ENCODE measurements at regions not wholly inside any gene's neighbourhood (a gene's known extent, or its start where the extent isn't known, plus 50 kb on each side); places are given as distances from the start of the nearest gene placed in this dataset.

- H3K9me2 ChIP-seq (ENCODE audit: insufficient read depth, low read length) = no peaks in the 10 kb centered on the region
- no peak for DNase-seq (ENCODE audit: low spot score)
- no peaks in the 10 kb centered on the region for H4K20me1 ChIP-seq (ENCODE audit: insufficient read depth, low read length)
- no peaks in the 10 kb centered on the region for H3K4me1 ChIP-seq (ENCODE audit: insufficient read depth, low read length, poor library complexity, severe bottlenecking)
- H3K4me3 ChIP-seq (ENCODE audit: low read depth, low read length, poor library complexity, severe bottlenecking) = no peak overlapping the region
- H3K4me2 ChIP-seq (ENCODE audit: low read length) = no peak overlapping the region
- BruUV-seq (replicated peaks) = no TSS peak
- intact Hi-C loops (cut with micrococcal nuclease; ENCODE audit: unreplicated experiment) = no loop called here
- H3K27ac ChIP-seq (ENCODE audit: low read depth, low read length, poor library complexity, severe bottlenecking) = no peak overlapping the region
- TF ChIP-seq EZH2phosphoT487 (IDR thresholded peaks at IDR 0.05; ENCODE audit: borderline replicate concordance, low read depth, low read length) = no peak
- H2AFZ ChIP-seq (ENCODE audit: low read length) = no peak overlapping the region
- CTCF ChIA-PET (ENCODE audit: unreplicated experiment) = no interaction called here
- POLR2A ChIA-PET = interaction anchor here (1.1 to 1.3 kb wide), 2 partner anchors 12 to 255 kb away, joined by 3 read pairs; no protein-coding TSS in a partner anchor
- H3K36me3 ChIP-seq (ENCODE audit: insufficient read depth, low read length) = no peaks in the 10 kb centered on the region
- no peaks in the 10 kb centered on the region for H3K79me2 ChIP-seq (ENCODE audit: insufficient read depth, low read depth, low read length)
- no peaks in the 10 kb centered on the region for H3K9me3 ChIP-seq (ENCODE audit: low read length)
Observed at GRCh38 chr6:101290346-101290745, 103.2 kb upstream of the GRIK2 start.

- TF ChIP-seq EZH2phosphoT487 (IDR thresholded peaks at IDR 0.05; ENCODE audit: borderline replicate concordance, low read depth, low read length) (no peak), CTCF (conservative IDR thresholded peaks at IDR 0.05; ENCODE audit: low read length) (no peak)
- H3K4me1 ChIP-seq (ENCODE audit: insufficient read depth, low read length, poor library complexity, severe bottlenecking) = no peaks in the 10 kb centered on the region
- H3K4me3 ChIP-seq (ENCODE audit: low read depth, low read length, poor library complexity, severe bottlenecking) = no peak overlapping the region
- no peak overlapping the region for H3K27ac ChIP-seq (ENCODE audit: low read depth, low read length, poor library complexity, severe bottlenecking)
- H3K79me2 ChIP-seq (ENCODE audit: insufficient read depth, low read depth, low read length) = no peaks in the 10 kb centered on the region
- no peaks in the 10 kb centered on the region for H3K9me3 ChIP-seq (ENCODE audit: low read length)
- H4K20me1 ChIP-seq (ENCODE audit: insufficient read depth, low read length) = no peaks in the 10 kb centered on the region
- no peaks in the 10 kb centered on the region for H3K9me2 ChIP-seq (ENCODE audit: insufficient read depth, low read length)
- H3K36me3 ChIP-seq (ENCODE audit: insufficient read depth, low read length) = no peaks in the 10 kb centered on the region
- CTCF ChIA-PET (ENCODE audit: unreplicated experiment) = no interaction called here
- no peak overlapping the region for H2AFZ ChIP-seq (ENCODE audit: low read length)
- BruUV-seq (replicated peaks) = no TSS peak
- no peak for DNase-seq (ENCODE audit: low spot score)
- no peak overlapping the region for H3K4me2 ChIP-seq (ENCODE audit: low read length)
- POLR2A ChIA-PET = no interaction called here
- intact Hi-C loops (cut with micrococcal nuclease; ENCODE audit: unreplicated experiment) = no loop called here
Observed at GRCh38 chr6:101294051-101294638, 99.4 kb upstream of the GRIK2 start.

GRCh38 chr6:101294676-101295075, 98.8 kb upstream of the GRIK2 start:
- TF ChIP-seq EZH2phosphoT487 (IDR thresholded peaks at IDR 0.05; ENCODE audit: borderline replicate concordance, low read depth, low read length) (no peak), CTCF (conservative IDR thresholded peaks at IDR 0.05; ENCODE audit: low read length) (no peak)
- Histone ChIP-seq H2AFZ (ENCODE audit: low read length) (no peak overlapping the region), H3K4me1 (ENCODE audit: insufficient read depth, low read length, poor library complexity, severe bottlenecking) (no peaks in the 10 kb centered on the region), H3K4me3 (ENCODE audit: low read depth, low read length, poor library complexity, severe bottlenecking) (no peak overlapping the region), H4K20me1 (ENCODE audit: insufficient read depth, low read length) (no peaks in the 10 kb centered on the region), H3K9me3 (ENCODE audit: low read length) (no peaks in the 10 kb centered on the region), H3K4me2 (ENCODE audit: low read length) (no peak overlapping the region), H3K27ac (ENCODE audit: low read depth, low read length, poor library complexity, severe bottlenecking) (no peak overlapping the region), H3K9me2 (ENCODE audit: insufficient read depth, low read length) (no peaks in the 10 kb centered on the region), H3K79me2 (ENCODE audit: insufficient read depth, low read depth, low read length) (no peaks in the 10 kb centered on the region), H3K36me3 (ENCODE audit: insufficient read depth, low read length) (no peaks in the 10 kb centered on the region)
- CTCF ChIA-PET (ENCODE audit: unreplicated experiment) = no interaction called here
- no peak for DNase-seq (ENCODE audit: low spot score)
- POLR2A ChIA-PET = interaction anchor here (0.6 kb wide), 1 partner anchor 27 kb away, joined by 4 read pairs; no protein-coding TSS in a partner anchor
- no TSS peak for BruUV-seq (replicated peaks)
- intact Hi-C loops (cut with micrococcal nuclease; ENCODE audit: unreplicated experiment) = no loop called here

Measured in OCI-LY7 (cell line).